Caco-2 (cell line): ENCODE measurements at regions not wholly inside any gene's neighbourhood (a gene's known extent, or its start where the extent isn't known, plus 50 kb on each side); places are given as distances from the start of the nearest gene placed in this dataset.

Source experiments
- BruUV-seq: library from RNA; stranded (reverse); fragments of 400-500 nt; replicated peaks from 2 replicates; lab custom pipeline; 2021; lab: Mats Ljungman, UMichigan
- CTCF ChIA-PET: fragments of 300-600 bp; sonication (Branson Sonifier 250); formaldehyde crosslinking; loops from one replicate; lab custom pipeline; 2022; ENCODE audit warnings: antibody characterized with exemption; lab: Charles Lee
- POLR2A ChIA-PET: fragments of 300-600 bp; sonication (Branson Sonifier 250); formaldehyde crosslinking; loops from one replicate; lab custom pipeline; 2022; ENCODE audit warnings: antibody characterized with exemption; lab: Charles Lee
- DNase-seq, 2 experiments: peaks; one replicate each; pipeline versions ENCODE4 v3.0.0 to v3.0.0-alpha.2; 2020 to 2022
- H3K27me3 ChIP-seq: replicated peaks from 2 replicates; pipeline ENCODE4 v1.6.0; 2011; ENCODE audit warnings: low read length; ENCODE audit not compliant: control insufficient read depth, insufficient read depth
- H3K36me3 ChIP-seq: 2 replicates; pipeline ENCODE4 v1.5.1; 2011; ENCODE audit warnings: low read length; ENCODE audit not compliant: control insufficient read depth, insufficient read depth
- H3K4me1 ChIP-seq: fragments of 250-450 bp; sonication (Bioruptor Pico); 2 replicates; pipeline ENCODE4 v1.5.1; 2020; ENCODE audit warnings: mild to moderate bottlenecking
- H3K4me3 ChIP-seq: 2 replicates; pipeline ENCODE4 v1.5.1; 2011; ENCODE audit warnings: low read depth, mild to moderate bottlenecking, control low read depth, low read length
- H3K9me3 ChIP-seq: fragments of 250-450 bp; sonication (Bioruptor Pico); 2 replicates; pipeline ENCODE4 v1.5.1; 2020; ENCODE audit warnings: mild to moderate bottlenecking, moderate library complexity
- H3K27ac Mint-ChIP-seq: one replicate; pipeline ENCODE4 v1.8.0; 2022; ENCODE audit warnings: mixed read lengths; ENCODE audit not compliant: unreplicated experiment
- H3K27me3 Mint-ChIP-seq: one replicate; pipeline ENCODE4 v1.8.0; 2022; ENCODE audit warnings: mixed read lengths; ENCODE audit not compliant: insufficient read depth, unreplicated experiment
- H3K36me3 Mint-ChIP-seq: one replicate; pipeline ENCODE4 v1.8.0; 2022; ENCODE audit warnings: mild to moderate bottlenecking, mixed read lengths; ENCODE audit not compliant: insufficient read depth, unreplicated experiment
- H3K4me1 Mint-ChIP-seq: one replicate; pipeline ENCODE4 v1.8.0; 2022; ENCODE audit warnings: low read depth, mixed read lengths; ENCODE audit not compliant: unreplicated experiment
- H3K4me3 Mint-ChIP-seq: one replicate; pipeline ENCODE4 v1.8.0; 2022; ENCODE audit warnings: mild to moderate bottlenecking, moderate library complexity, mixed read lengths; ENCODE audit not compliant: unreplicated experiment
- H3K9me3 Mint-ChIP-seq: one replicate; pipeline ENCODE4 v1.8.0; 2022; ENCODE audit warnings: mixed read lengths; ENCODE audit not compliant: unreplicated experiment
- intact Hi-C: fragments of 100-400 bp; cut with micrococcal nuclease; formaldehyde crosslinking; loops from one replicate; pipeline ENCODE4 v1.10.0; 2022; ENCODE audit not compliant: unreplicated experiment
- TF ChIP-seq, protein P1 (sequence below), 2 experiments: fragments of 200-600 bp in 1 of 2; IDR thresholded peaks; 1 replicate in 1 of 2; 2 replicates in 1 of 2; pipeline versions ENCODE4 v1.5.1 to v1.8.0; 2011 to 2022; ENCODE audit warnings: antibody characterized with exemption in 1 of 2, control low read depth in 1 of 2, inconsistent platforms in 1 of 2, low read depth in 1 of 2, low read length in 1 of 2, mild to moderate bottlenecking in 1 of 2, moderate library complexity in 1 of 2; ENCODE audit not compliant: insufficient read depth in 1 of 2, severe bottlenecking in 1 of 2, unreplicated experiment in 1 of 2

GRCh38 chr5:28685794-28686193 lies 1647.4 kb upstream of the CDH9 start:
- no peak overlapping the region for H3K4me3 ChIP-seq
- Mint-ChIP-seq H3K9me3 (no peaks in the 10 kb centered on the region), H3K27me3 (no peaks in the 10 kb centered on the region), H3K4me1 (no peaks in the 10 kb centered on the region), H3K4me3 (no peak overlapping the region), H3K36me3 (no peaks in the 10 kb centered on the region), H3K27ac (no peak overlapping the region)
- no peaks in the 10 kb centered on the region for H3K9me3 ChIP-seq
- DNase-seq: no peak
- POLR2A ChIA-PET: no interaction called here
- H3K36me3 ChIP-seq: no peaks in the 10 kb centered on the region
- TF ChIP-seq, protein P1, sequence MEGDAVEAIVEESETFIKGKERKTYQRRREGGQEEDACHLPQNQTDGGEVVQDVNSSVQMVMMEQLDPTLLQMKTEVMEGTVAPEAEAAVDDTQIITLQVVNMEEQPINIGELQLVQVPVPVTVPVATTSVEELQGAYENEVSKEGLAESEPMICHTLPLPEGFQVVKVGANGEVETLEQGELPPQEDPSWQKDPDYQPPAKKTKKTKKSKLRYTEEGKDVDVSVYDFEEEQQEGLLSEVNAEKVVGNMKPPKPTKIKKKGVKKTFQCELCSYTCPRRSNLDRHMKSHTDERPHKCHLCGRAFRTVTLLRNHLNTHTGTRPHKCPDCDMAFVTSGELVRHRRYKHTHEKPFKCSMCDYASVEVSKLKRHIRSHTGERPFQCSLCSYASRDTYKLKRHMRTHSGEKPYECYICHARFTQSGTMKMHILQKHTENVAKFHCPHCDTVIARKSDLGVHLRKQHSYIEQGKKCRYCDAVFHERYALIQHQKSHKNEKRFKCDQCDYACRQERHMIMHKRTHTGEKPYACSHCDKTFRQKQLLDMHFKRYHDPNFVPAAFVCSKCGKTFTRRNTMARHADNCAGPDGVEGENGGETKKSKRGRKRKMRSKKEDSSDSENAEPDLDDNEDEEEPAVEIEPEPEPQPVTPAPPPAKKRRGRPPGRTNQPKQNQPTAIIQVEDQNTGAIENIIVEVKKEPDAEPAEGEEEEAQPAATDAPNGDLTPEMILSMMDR (IDR thresholded peaks at IDR 0.05; ENCODE audit: insufficient read depth in 1 of 2, low read depth in 1 of 2, low read length in 1 of 2, severe bottlenecking in 1 of 2, unreplicated experiment in 1 of 2): no peak
- CTCF ChIA-PET: no interaction called here
- intact Hi-C loops: no loop called here
- H3K27me3 ChIP-seq: no peaks in the 10 kb centered on the region
- no TSS peak for BruUV-seq
- no peaks in the 10 kb centered on the region for H3K4me1 ChIP-seq

DNA sequence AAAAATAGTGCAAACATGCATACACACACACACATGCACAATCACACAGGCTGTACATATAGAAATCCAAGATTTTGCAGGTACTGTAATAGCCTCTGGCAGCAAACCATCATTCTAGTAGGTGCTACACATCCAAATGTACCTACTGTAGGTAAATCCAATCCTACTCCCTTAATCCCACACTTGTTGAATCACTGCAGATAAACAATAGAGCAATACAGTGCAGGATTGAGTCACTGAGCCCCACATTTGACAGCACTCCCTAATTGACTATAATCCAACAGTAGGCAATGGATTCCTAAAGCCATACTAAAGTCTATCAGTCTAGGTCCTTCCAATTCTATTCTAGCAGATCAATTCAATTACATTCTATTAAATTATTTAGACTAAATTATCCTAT lies 1640.5 kb upstream of the CDH9 start:
- intact Hi-C loops: no loop called here
- ChIA-PET POLR2A (no interaction called here), CTCF (no interaction called here)
- no peaks in the 10 kb centered on the region for H3K4me1 ChIP-seq
- Mint-ChIP-seq H3K27ac (no peak overlapping the region), H3K9me3 (peaks cover 2% of the 10 kb centered on the region), H3K27me3 (no peaks in the 10 kb centered on the region), H3K4me3 (no peak overlapping the region), H3K36me3 (no peaks in the 10 kb centered on the region), H3K4me1 (no peaks in the 10 kb centered on the region)
- H3K9me3 ChIP-seq: no peaks in the 10 kb centered on the region; the same call in 1 of the 2 replicates
- BruUV-seq: no TSS peak
- TF ChIP-seq, protein P1 (IDR thresholded peaks at IDR 0.05; ENCODE audit: insufficient read depth in 1 of 2, low read depth in 1 of 2, low read length in 1 of 2, severe bottlenecking in 1 of 2, unreplicated experiment in 1 of 2): no peak
- H3K36me3 ChIP-seq: no peaks in the 10 kb centered on the region
- DNase-seq: no peak
- no peaks in the 10 kb centered on the region for H3K27me3 ChIP-seq
- H3K4me3 ChIP-seq: no peak overlapping the region

- H3K4me1 ChIP-seq: no peaks in the 10 kb centered on the region
- POLR2A ChIA-PET: no interaction called here
- H3K36me3 ChIP-seq: no peaks in the 10 kb centered on the region
- Mint-ChIP-seq H3K9me3 (peaks cover 16% of the 10 kb centered on the region), H3K4me3 (no peak overlapping the region), H3K27ac (no peak overlapping the region), H3K4me1 (no peaks in the 10 kb centered on the region), H3K36me3 (no peaks in the 10 kb centered on the region), H3K27me3 (no peaks in the 10 kb centered on the region)
- no peak overlapping the region for H3K4me3 ChIP-seq
- TF ChIP-seq, protein P1 (IDR thresholded peaks at IDR 0.05; ENCODE audit: insufficient read depth in 1 of 2, low read depth in 1 of 2, low read length in 1 of 2, severe bottlenecking in 1 of 2, unreplicated experiment in 1 of 2): no peak
- no peak for DNase-seq
- CTCF ChIA-PET: no interaction called here
- no TSS peak for BruUV-seq
- intact Hi-C loops: no loop called here
- H3K9me3 ChIP-seq: peaks cover 13% of the 10 kb centered on the region; the same call in 1 of the 2 replicates
- H3K27me3 ChIP-seq: no peaks in the 10 kb centered on the region
Observed at GRCh38 chr5:28666110-28666509, 1627.7 kb upstream of the CDH9 start.
